Brain microvascular endothelial cell (primary cell): ENCODE measurements at regions not wholly inside any gene's neighbourhood (a gene's known extent, or its start where the extent isn't known, plus 50 kb on each side); places are given as distances from the start of the nearest gene placed in this dataset.

ENCODE experiments used
- DNase-seq: peaks from one replicate; pipeline ENCODE4 v3.0.0-alpha.2; 2020
- H3K27ac ChIP-seq: fragments of 250-450 bp; sonication (Bioruptor Pico); 2 replicates; pipeline ENCODE4 v1.5.1; 2020; ENCODE audit warnings: mild to moderate bottlenecking, moderate library complexity
- H3K27me3 ChIP-seq: fragments of 250-450 bp; sonication (Bioruptor Pico); replicated peaks from 2 replicates; pipeline ENCODE4 v1.5.1; 2020; ENCODE audit warnings: mild to moderate bottlenecking
- H3K36me3 ChIP-seq: fragments of 250-450 bp; sonication (Bioruptor Pico); replicated peaks from 2 replicates; pipeline ENCODE4 v1.5.1; 2020; ENCODE audit warnings: mild to moderate bottlenecking
- H3K4me3 ChIP-seq: 2 replicates; pipeline ENCODE4 v1.5.1; 2011; ENCODE audit warnings: low read depth, mild to moderate bottlenecking, control low read depth, low read length, moderate library complexity
- in situ Hi-C: cut with HindIII; loops from 2 replicates; pipeline ENCODE4 v1.10.0; 2017; ENCODE audit warnings: low sequenced_read_pairs, low pct_ligation_motif_present
- TF ChIP-seq, protein P1 (sequence below): IDR thresholded peaks from 2 replicates; pipeline ENCODE4 v1.5.1; 2011; ENCODE audit warnings: low read depth, mild to moderate bottlenecking, moderate library complexity, low read length, control low read depth, inconsistent platforms; ENCODE audit errors: missing control alignments

- DNase-seq: no peak
- in situ Hi-C loops: no loop called here
- Histone ChIP-seq H3K36me3 (no peaks in the 10 kb centered on the region), H3K27me3 (no peaks in the 10 kb centered on the region), H3K27ac (peak overlapping the region; percentile 11), H3K4me3 (no peak overlapping the region)
- TF ChIP-seq, protein P1, sequence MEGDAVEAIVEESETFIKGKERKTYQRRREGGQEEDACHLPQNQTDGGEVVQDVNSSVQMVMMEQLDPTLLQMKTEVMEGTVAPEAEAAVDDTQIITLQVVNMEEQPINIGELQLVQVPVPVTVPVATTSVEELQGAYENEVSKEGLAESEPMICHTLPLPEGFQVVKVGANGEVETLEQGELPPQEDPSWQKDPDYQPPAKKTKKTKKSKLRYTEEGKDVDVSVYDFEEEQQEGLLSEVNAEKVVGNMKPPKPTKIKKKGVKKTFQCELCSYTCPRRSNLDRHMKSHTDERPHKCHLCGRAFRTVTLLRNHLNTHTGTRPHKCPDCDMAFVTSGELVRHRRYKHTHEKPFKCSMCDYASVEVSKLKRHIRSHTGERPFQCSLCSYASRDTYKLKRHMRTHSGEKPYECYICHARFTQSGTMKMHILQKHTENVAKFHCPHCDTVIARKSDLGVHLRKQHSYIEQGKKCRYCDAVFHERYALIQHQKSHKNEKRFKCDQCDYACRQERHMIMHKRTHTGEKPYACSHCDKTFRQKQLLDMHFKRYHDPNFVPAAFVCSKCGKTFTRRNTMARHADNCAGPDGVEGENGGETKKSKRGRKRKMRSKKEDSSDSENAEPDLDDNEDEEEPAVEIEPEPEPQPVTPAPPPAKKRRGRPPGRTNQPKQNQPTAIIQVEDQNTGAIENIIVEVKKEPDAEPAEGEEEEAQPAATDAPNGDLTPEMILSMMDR: no peak
Observed at GRCh38 chr4:100063355-100063754, 113.3 kb upstream of the H2AZ1 start.

DNA sequence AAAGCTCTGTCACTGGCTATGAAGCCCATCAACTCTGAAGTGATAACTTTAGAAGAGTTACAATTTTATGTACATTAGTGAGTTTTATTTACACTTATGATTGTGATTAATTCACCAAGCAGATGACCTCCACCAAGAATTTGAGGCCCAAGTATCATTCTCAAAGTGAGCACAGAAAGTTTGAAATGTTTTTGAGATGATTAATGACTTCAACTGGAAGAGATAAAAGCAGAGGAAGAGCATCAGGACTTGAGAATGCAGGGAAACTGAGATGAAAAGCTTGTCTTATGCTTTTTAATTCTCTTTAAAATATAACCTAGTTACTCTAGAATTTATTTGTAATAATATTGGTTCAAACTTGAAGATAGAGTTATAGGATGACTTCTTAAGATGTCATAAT, 112.8 kb upstream of the H2AZ1 start:
- in situ Hi-C loops: no loop called here
- TF ChIP-seq, protein P1: no peak
- no peaks in the 10 kb centered on the region for H3K36me3 ChIP-seq
- H3K27ac ChIP-seq: peak overlapping the region; percentile 50
- peak; percentile 28 for DNase-seq
- no peaks in the 10 kb centered on the region for H3K27me3 ChIP-seq
- H3K4me3 ChIP-seq: no peak overlapping the region

GRCh38 chr4:100061835-100062234, 111.8 kb upstream of the H2AZ1 start:
- H3K27me3 ChIP-seq: no peaks in the 10 kb centered on the region
- no peak overlapping the region for H3K4me3 ChIP-seq
- no peaks in the 10 kb centered on the region for H3K36me3 ChIP-seq
- in situ Hi-C loops: no loop called here
- TF ChIP-seq, protein P1: no peak
- peak overlapping the region; percentile 50 for H3K27ac ChIP-seq
- no peak for DNase-seq

- in situ Hi-C loops: no loop called here
- Histone ChIP-seq H3K36me3 (no peaks in the 10 kb centered on the region), H3K27me3 (no peaks in the 10 kb centered on the region), H3K27ac (no peak overlapping the region), H3K4me3 (no peak overlapping the region)
- DNase-seq: no peak
- TF ChIP-seq, protein P1: no peak
Observed at GRCh38 chr4:100060765-100061416, 110.8 kb upstream of the H2AZ1 start.

DNA sequence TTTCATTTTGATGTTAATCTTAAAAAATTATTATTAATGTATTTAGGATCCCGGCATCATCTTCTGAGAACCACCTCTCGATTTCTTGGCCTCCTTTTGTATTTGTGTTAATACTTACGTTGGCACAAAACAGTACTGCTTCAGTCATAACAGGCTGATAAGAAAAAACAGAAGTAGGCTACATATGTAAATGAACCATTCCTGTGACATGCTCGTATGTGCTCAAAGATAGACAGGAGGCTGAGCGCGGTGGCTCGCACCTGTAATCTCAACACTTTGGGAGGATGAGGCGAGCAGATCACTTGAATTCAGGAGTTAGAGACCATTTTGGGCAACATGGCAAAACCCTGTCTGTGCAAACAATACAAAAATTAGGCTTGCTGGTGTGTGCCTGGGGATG, 109.4 kb upstream of the H2AZ1 start:
- in situ Hi-C loops: no loop called here
- Histone ChIP-seq H3K27me3 (no peaks in the 10 kb centered on the region), H3K36me3 (no peaks in the 10 kb centered on the region), H3K27ac (no peak overlapping the region), H3K4me3 (no peak overlapping the region)
- DNase-seq: no peak
- TF ChIP-seq, protein P1: no peak

GRCh38 chr4:100056701-100057100, 106.6 kb upstream of the H2AZ1 start:
- Histone ChIP-seq H3K36me3 (no peaks in the 10 kb centered on the region), H3K27ac (no peak overlapping the region), H3K4me3 (no peak overlapping the region), H3K27me3 (no peaks in the 10 kb centered on the region)
- TF ChIP-seq, protein P1: no peak
- DNase-seq: no peak
- in situ Hi-C loops: no loop called here
